ENCODE measurements at regions not wholly inside any gene's neighbourhood (a gene's known extent, or its start where the extent isn't known, plus 50 kb on each side); places are given as distances from the start of the nearest gene placed in this dataset.

- Histone ChIP-seq H2BK15ac (ENCODE audit: low read depth, poor library complexity, severe bottlenecking) (no peak overlapping the region), H3K23ac (ENCODE audit: low read length in 2 of 2) (no peak overlapping the region), H3K4ac (ENCODE audit: low read depth in 1 of 2, low read length in 2 of 2) (no peak overlapping the region), H4K91ac (ENCODE audit: low read length) (no peak overlapping the region), H2AFZ (ENCODE audit: low read depth, low read length) (no peak overlapping the region), H2BK120ac (ENCODE audit: low read depth, low read length) (no peak overlapping the region), H3K9me3 (ENCODE audit: control insufficient read depth, low read length) (no peaks in the 10 kb centered on the region), H3K4me2 (ENCODE audit: low read length, poor library complexity, severe bottlenecking) (no peak overlapping the region), H3K27ac (ENCODE audit: low read length, poor library complexity, severe bottlenecking) (no peak overlapping the region), H3K4me3 (ENCODE audit: insufficient read depth in 1 of 2, low read depth in 1 of 2, low read length in 2 of 2) (no peak overlapping the region), H3K14ac (ENCODE audit: low read length in 2 of 2) (no peak overlapping the region), H2AK5ac (ENCODE audit: low read length, severe bottlenecking) (no peak overlapping the region), H2BK5ac (ENCODE audit: low read depth, low read length, poor library complexity, severe bottlenecking) (no peak overlapping the region), H3K9ac (ENCODE audit: low read length) (no peak overlapping the region), H3K79me1 (replicated peaks; ENCODE audit: low read length, poor library complexity, severe bottlenecking) (no peaks in the 10 kb centered on the region), H3K18ac (ENCODE audit: low read depth in 1 of 2, low read length in 2 of 2) (no peak overlapping the region), H3K4me1 (ENCODE audit: control insufficient read depth, insufficient read depth, low read depth, low read length) (peaks cover 8% of the 10 kb centered on the region), H3K36me3 (ENCODE audit: control insufficient read depth in 1 of 2, insufficient read depth in 2 of 2, low read depth in 1 of 2, low read length in 2 of 2) (no peaks in the 10 kb centered on the region), H2BK12ac (ENCODE audit: low read length in 2 of 2) (no peak overlapping the region), H4K8ac (ENCODE audit: low read length) (no peak overlapping the region), H3K27me3 (ENCODE audit: control insufficient read depth in 1 of 2, insufficient read depth in 1 of 2, low read length in 2 of 2) (no peaks in the 10 kb centered on the region)
- DNase-seq, result no peak
- 87% methylated on average over 5 of the region's 5 CpGs for WGBS
Observed at GRCh38 chr1:115527746-115528145, 114.0 kb upstream of the VANGL1 start.

- Histone ChIP-seq H3K18ac (ENCODE audit: low read depth in 1 of 2, low read length in 2 of 2) (no peak overlapping the region), H4K91ac (ENCODE audit: low read length) (no peak overlapping the region), H2BK12ac (ENCODE audit: low read length in 2 of 2) (no peak overlapping the region), H2AK5ac (ENCODE audit: low read length, severe bottlenecking) (no peak overlapping the region), H4K8ac (ENCODE audit: low read length) (no peak overlapping the region), H2BK5ac (ENCODE audit: low read depth, low read length, poor library complexity, severe bottlenecking) (no peak overlapping the region), H3K27me3 (ENCODE audit: control insufficient read depth in 1 of 2, insufficient read depth in 1 of 2, low read length in 2 of 2) (no peaks in the 10 kb centered on the region), H3K14ac (ENCODE audit: low read length in 2 of 2) (no peak overlapping the region), H3K36me3 (ENCODE audit: control insufficient read depth in 1 of 2, insufficient read depth in 2 of 2, low read depth in 1 of 2, low read length in 2 of 2) (no peaks in the 10 kb centered on the region), H3K79me1 (replicated peaks; ENCODE audit: low read length, poor library complexity, severe bottlenecking) (no peaks in the 10 kb centered on the region), H3K4me2 (ENCODE audit: low read length, poor library complexity, severe bottlenecking) (no peak overlapping the region), H2BK120ac (ENCODE audit: low read depth, low read length) (no peak overlapping the region), H3K9me3 (ENCODE audit: control insufficient read depth, low read length) (no peaks in the 10 kb centered on the region), H3K9ac (ENCODE audit: low read length) (no peak overlapping the region), H2BK15ac (ENCODE audit: low read depth, poor library complexity, severe bottlenecking) (no peak overlapping the region), H3K23ac (ENCODE audit: low read length in 2 of 2) (no peak overlapping the region), H3K4me3 (ENCODE audit: insufficient read depth in 1 of 2, low read depth in 1 of 2, low read length in 2 of 2) (no peak overlapping the region), H2AFZ (ENCODE audit: low read depth, low read length) (no peak overlapping the region), H3K4ac (ENCODE audit: low read depth in 1 of 2, low read length in 2 of 2) (no peak overlapping the region), H3K4me1 (ENCODE audit: control insufficient read depth, insufficient read depth, low read depth, low read length) (peaks cover 8% of the 10 kb centered on the region), H3K27ac (ENCODE audit: low read length, poor library complexity, severe bottlenecking) (no peak overlapping the region)
- no peak for DNase-seq
Observed at GRCh38 chr1:115526900-115527299, 114.9 kb upstream of the VANGL1 start.

- H3K9me3 ChIP-seq (ENCODE audit: control insufficient read depth, low read length), result no peaks in the 10 kb centered on the region
- H2BK15ac ChIP-seq (ENCODE audit: low read depth, poor library complexity, severe bottlenecking), result no peak overlapping the region
- no peak overlapping the region for H3K9ac ChIP-seq (ENCODE audit: low read length)
- no peak overlapping the region for H4K8ac ChIP-seq (ENCODE audit: low read length)
- WGBS, result 100% methylated on average over 1 of the region's 1 CpG
- no peaks in the 10 kb centered on the region for H3K36me3 ChIP-seq (ENCODE audit: control insufficient read depth in 1 of 2, insufficient read depth in 2 of 2, low read depth in 1 of 2, low read length in 2 of 2)
- H3K27ac ChIP-seq (ENCODE audit: low read length, poor library complexity, severe bottlenecking), result no peak overlapping the region
- no peak overlapping the region for H3K14ac ChIP-seq (ENCODE audit: low read length in 2 of 2)
- no peak overlapping the region for H3K4me2 ChIP-seq (ENCODE audit: low read length, poor library complexity, severe bottlenecking)
- peaks cover 6% of the 10 kb centered on the region for H3K4me1 ChIP-seq (ENCODE audit: control insufficient read depth, insufficient read depth, low read depth, low read length)
- no peak overlapping the region for H3K4me3 ChIP-seq (ENCODE audit: insufficient read depth in 1 of 2, low read depth in 1 of 2, low read length in 2 of 2)
- H4K91ac ChIP-seq (ENCODE audit: low read length), result no peak overlapping the region
- H2BK120ac ChIP-seq (ENCODE audit: low read depth, low read length), result no peak overlapping the region
- H3K27me3 ChIP-seq (ENCODE audit: control insufficient read depth in 1 of 2, insufficient read depth in 1 of 2, low read length in 2 of 2), result no peaks in the 10 kb centered on the region
- H3K18ac ChIP-seq (ENCODE audit: low read depth in 1 of 2, low read length in 2 of 2), result no peak overlapping the region
- no peak overlapping the region for H2AK5ac ChIP-seq (ENCODE audit: low read length, severe bottlenecking)
- H3K23ac ChIP-seq (ENCODE audit: low read length in 2 of 2), result no peak overlapping the region
- H2BK5ac ChIP-seq (ENCODE audit: low read depth, low read length, poor library complexity, severe bottlenecking), result no peak overlapping the region
- no peak overlapping the region for H3K4ac ChIP-seq (ENCODE audit: low read depth in 1 of 2, low read length in 2 of 2)
- no peaks in the 10 kb centered on the region for H3K79me1 ChIP-seq (replicated peaks; ENCODE audit: low read length, poor library complexity, severe bottlenecking)
- H2BK12ac ChIP-seq (ENCODE audit: low read length in 2 of 2), result no peak overlapping the region
- DNase-seq, result no peak
- H2AFZ ChIP-seq (ENCODE audit: low read depth, low read length), result no peak overlapping the region
Observed at GRCh38 chr1:115524236-115524635, 117.5 kb upstream of the VANGL1 start.

GRCh38 chr1:115522386-115522785 is 119.4 kb upstream of the VANGL1 start:
- no peak overlapping the region for H3K23ac ChIP-seq (ENCODE audit: low read length in 2 of 2)
- DNase-seq, result no peak
- H3K36me3 ChIP-seq (ENCODE audit: control insufficient read depth in 1 of 2, insufficient read depth in 2 of 2, low read depth in 1 of 2, low read length in 2 of 2), result no peaks in the 10 kb centered on the region
- H2AK5ac ChIP-seq (ENCODE audit: low read length, severe bottlenecking), result no peak overlapping the region
- H3K4me2 ChIP-seq (ENCODE audit: low read length, poor library complexity, severe bottlenecking), result no peak overlapping the region
- H2BK5ac ChIP-seq (ENCODE audit: low read depth, low read length, poor library complexity, severe bottlenecking), result no peak overlapping the region
- H3K4me3 ChIP-seq (ENCODE audit: insufficient read depth in 1 of 2, low read depth in 1 of 2, low read length in 2 of 2), result no peak overlapping the region
- H3K9me3 ChIP-seq (ENCODE audit: control insufficient read depth, low read length), result no peaks in the 10 kb centered on the region
- H3K4ac ChIP-seq (ENCODE audit: low read depth in 1 of 2, low read length in 2 of 2), result no peak overlapping the region
- H3K27me3 ChIP-seq (ENCODE audit: control insufficient read depth in 1 of 2, insufficient read depth in 1 of 2, low read length in 2 of 2), result no peaks in the 10 kb centered on the region
- no peak overlapping the region for H2BK12ac ChIP-seq (ENCODE audit: low read length in 2 of 2)
- no peak overlapping the region for H3K14ac ChIP-seq (ENCODE audit: low read length in 2 of 2)
- no peaks in the 10 kb centered on the region for H3K79me1 ChIP-seq (replicated peaks; ENCODE audit: low read length, poor library complexity, severe bottlenecking)
- no peak overlapping the region for H3K27ac ChIP-seq (ENCODE audit: low read length, poor library complexity, severe bottlenecking)
- no peak overlapping the region for H2BK120ac ChIP-seq (ENCODE audit: low read depth, low read length)
- H2AFZ ChIP-seq (ENCODE audit: low read depth, low read length), result no peak overlapping the region
- no peak overlapping the region for H3K18ac ChIP-seq (ENCODE audit: low read depth in 1 of 2, low read length in 2 of 2)
- no peak overlapping the region for H4K91ac ChIP-seq (ENCODE audit: low read length)
- no peak overlapping the region for H2BK15ac ChIP-seq (ENCODE audit: low read depth, poor library complexity, severe bottlenecking)
- no peak overlapping the region for H3K9ac ChIP-seq (ENCODE audit: low read length)
- no peak overlapping the region for H4K8ac ChIP-seq (ENCODE audit: low read length)
- peaks cover 2% of the 10 kb centered on the region for H3K4me1 ChIP-seq (ENCODE audit: control insufficient read depth, insufficient read depth, low read depth, low read length)

Data from mesenchymal stem cell (in vitro differentiated cells and primary cell).